ENCODE measurements at regions not wholly inside any gene's neighbourhood (a gene's known extent, or its start where the extent isn't known, plus 50 kb on each side); places are given as distances from the start of the nearest gene placed in this dataset.
A peak's percentile ranks its signal among the peaks of the same experiment; 100 is the strongest.
"Not testable (repeated sequence)": the region's sequence is repeated elsewhere in the genome, so short reads cannot be mapped to it uniquely, and the experiment has no call there.

DNA sequence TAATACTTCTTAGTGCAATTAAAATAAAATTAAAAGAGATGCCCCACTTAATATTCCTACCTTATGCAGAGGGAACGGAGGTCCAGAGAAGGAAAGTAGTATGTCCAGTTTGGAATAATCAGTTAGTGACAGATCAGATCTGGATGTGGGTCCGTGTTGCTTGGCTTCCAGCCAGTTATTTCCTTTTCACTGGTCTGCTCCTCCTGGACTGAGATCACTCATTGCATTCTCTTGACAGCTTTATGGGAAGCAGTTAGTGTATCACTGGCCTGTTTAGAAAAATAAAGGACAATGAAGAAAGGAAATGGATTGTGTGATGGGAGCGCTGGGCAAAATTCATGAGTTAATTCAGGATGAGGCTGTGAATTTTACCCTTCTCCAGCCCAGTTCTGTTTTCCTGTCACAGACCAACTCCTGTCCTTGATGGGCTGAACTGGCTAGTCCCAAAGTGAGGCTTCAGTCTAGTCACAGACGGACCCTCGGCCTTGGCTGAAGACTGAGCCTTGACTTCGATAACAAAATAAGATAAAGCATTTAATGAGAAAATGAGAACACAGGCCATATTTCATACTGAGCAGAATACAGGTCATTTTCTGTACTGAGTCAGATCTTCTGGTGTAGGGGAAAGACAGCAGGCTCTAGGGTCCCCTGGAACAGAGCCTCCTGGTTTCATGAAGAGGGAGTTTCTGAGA, 85.2 kb upstream of the TRABD2B start:
- DNase-seq: no peak

GRCh38 chr1:48080331-48081255, 83.4 kb upstream of the TRABD2B start:
- DNase-seq: no peak

DNA sequence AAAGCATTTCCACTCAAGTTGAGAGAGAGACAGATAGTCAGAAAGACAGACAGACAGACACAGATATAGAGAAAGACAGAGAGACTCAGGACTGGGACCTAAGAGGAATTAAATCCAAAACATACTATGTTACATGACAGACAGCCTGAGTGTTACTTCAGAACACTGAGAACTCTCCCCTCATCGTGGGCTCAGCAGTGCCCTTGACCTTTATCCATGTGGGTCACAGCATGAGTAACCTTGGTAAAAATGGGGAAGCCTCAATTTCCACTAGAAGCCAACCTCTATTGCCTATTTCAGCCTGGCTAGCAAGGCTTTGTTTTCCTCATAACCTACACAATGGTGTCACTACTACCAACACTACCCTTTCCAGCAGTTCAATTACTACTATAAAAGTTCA, 81.9 kb upstream of the TRABD2B start:
- no peak for DNase-seq

DNA sequence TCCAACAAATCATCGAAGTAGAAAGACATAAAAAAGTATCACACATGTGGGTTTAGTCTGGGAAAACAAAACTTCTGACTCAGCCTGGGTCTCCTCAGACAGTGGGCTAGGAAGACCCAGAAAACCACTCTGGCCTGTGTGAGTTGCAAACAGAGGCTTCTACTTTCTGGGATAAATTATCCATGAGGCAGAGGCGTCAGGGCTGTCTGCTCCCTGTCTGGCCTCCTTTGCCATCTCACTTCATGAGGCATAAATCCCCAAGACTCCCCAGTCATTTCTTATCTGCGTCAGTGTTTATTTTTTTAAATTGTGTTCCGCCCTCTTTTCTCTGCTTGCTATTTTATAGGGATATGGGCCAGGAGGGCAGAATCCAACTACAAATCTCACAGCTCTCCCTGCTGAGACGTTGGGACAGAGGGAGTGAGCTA, 80.6 kb upstream of the TRABD2B start:
- DNase-seq: no peak

GRCh38 chr1:48076017-48076416, 78.8 kb upstream of the TRABD2B start:
- DNase-seq: no peak

DNA sequence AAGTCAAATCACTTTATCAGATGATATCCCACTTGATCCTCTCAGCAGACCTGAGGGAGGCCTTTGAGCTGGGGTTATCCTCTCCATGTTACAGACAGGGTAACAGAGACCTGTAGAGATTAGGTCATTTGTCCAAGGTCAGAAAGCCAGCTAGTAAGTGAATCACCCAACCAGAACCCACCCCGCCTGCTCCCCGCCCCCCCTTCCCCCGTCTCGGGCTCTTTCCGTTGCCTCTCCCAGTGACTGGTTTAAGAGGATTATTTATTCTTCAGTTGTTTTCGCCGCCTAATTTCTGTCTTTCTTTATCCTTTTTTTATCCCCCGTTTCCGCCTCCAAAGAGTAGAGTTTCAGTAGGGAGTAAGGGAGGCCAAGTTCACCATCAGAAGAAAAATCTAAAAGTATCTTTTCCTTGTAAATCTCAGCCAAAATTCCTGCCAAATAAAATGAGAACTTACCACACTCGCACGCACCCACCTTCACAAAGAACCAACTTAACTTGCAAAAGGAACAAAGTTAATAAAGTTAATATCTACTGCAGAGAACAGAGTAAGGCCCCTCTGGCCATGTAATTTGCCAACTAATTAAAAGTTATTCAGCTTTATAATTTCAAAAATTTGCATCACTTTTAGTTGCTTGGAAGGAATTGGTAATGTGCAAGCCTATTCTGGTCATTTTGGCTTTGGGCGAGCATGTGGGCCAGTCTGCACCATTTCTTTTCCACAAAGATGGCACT, 76.8 kb upstream of the TRABD2B start:
- DNase-seq: no peak

- no peak for DNase-seq
Observed at GRCh38 chr1:48071513-48071912, 74.3 kb upstream of the TRABD2B start.

DNA sequence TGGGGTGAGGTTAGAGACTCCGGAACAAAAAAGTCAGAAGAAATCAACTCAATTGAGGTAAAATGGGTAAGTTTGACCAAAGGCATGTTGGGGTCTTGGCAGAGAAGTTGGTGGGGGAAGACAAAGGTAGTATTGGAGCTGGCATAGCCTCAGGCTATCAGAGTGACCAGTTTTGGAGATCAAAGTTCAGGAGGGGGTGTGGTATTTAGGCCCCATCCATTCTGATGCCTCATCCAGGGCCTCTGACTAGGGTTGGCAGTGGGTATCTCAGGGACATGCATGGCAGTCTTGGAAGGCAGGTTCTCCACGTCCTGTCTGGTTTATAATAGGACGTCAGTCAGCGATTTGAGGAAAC, 73.2 kb upstream of the TRABD2B start:
- no peak for DNase-seq

- DNase-seq: no peak
Observed at GRCh38 chr1:48069662-48070395, 72.6 kb upstream of the TRABD2B start.

DNA sequence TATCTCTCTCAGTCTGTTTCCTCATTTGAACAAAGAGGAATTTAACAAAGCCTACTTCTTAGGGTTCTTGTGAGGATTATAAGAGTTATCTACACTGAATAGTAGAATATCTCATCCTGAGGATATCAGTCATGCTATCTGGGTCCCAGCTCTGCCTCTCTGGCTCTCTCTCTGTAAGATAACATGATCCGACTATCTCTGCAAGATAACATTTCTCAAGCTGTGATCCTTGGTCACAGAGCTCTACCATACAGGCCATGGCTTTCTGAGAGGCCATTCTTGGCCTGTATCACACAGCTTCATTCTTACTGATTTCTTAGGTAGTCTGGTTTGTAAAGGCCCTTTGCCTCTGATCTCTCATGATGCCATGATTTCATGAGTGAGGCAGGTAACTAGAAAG, 71.0 kb upstream of the TRABD2B start:
- no peak for DNase-seq

DNA sequence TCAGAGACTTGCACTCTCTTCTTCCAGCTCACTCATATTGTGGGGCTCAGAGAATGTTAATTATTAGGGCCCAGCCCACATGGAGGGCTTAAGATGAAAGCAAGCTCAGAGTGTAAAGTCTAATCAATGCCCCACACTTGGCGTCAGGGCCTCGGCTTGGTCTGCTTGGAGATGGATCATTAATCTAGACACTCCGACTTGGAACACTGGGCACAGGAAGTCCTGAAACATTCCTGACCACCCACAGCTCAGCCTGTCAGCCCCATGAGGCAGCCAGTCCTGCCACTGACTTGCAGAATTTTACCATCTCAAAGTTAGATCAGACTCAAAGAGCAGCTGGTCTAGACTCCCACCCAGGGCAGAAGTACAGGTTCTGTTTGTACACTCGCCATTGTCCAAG, 69.8 kb upstream of the TRABD2B start:
- DNase-seq: no peak

- not testable (repeated sequence) for DNase-seq
Observed at GRCh38 chr1:48064693-48065092, 67.5 kb upstream of the TRABD2B start.

GRCh38 chr1:48062353-48062752, 65.2 kb upstream of the TRABD2B start:
- no peak for DNase-seq

- DNase-seq: peak; percentile 33
Observed at GRCh38 chr1:48061162-48062136, 64.3 kb upstream of the TRABD2B start.

GRCh38 chr1:48059289-48059688, 62.1 kb upstream of the TRABD2B start:
- DNase-seq: no peak

GRCh38 chr1:48058135-48059025, 61.2 kb upstream of the TRABD2B start:
- DNase-seq: no peak

- no peak for DNase-seq
Observed at GRCh38 chr1:48057249-48057648, 60.1 kb upstream of the TRABD2B start.

DNA sequence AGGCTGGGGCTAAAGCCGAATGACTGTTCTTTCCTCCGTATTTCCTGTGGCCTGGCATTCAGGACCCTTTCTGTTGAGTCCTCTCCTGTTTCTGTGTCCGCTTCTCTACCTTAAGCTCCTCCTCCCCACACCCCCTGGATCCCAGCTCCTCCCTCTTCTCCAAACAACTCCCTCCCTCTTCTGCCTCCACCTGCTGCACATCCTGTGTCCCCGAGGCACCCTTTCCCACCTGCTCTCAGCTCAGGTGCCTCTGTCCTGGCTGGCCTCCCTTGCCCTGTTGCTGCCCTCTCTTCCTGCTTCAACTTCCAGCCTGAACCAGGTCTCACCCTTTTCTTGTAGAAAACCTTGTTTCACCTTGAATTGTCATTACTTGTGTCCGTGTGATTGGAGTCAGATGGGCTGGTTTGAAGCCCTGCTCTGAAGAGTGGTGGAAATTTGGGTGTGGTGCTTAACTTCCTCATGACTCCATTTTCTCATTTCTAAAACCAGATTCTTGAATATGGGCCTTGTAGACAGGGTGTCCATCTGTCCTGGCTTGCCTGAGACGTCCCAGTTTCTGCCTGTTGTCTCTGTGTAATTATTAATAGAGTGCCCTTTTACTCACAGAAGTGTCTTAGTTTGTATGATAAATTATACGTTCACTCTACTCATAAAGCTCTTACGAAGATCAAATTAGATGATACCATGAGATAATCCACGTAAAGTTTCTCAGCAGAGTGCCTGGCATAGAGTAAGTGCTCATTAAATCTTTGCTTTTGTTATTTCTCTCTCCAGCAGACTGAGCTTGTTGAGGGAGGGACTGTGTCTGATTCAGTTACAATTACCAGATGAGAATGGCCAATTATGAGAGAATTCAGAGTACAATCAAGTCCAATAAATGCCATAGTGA, 58.9 kb upstream of the TRABD2B start:
- no peak for DNase-seq

DNA sequence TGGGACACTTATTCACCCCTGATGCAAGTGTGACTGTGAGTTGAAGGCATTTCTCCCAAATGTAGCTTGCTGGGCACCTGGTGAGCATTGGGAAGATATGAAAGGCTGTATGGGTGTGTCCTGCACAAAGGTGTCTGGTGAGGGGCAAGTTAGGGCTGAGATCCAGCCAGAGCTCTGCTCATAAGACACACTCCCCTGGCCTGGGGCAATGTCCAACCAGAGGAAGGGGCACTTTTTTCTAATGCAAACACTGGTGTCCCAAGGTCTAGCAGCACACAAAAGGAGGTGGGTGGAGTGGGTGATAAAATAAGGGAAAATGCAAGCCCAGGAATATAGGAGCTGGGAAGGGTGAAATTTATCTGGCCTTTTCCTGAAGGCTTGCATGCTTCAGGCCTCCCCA, 57.0 kb upstream of the TRABD2B start:
- DNase-seq: no peak

Data from fibroblast of skin of abdomen (primary cell).